ENCODE measurements at regions not wholly inside any gene's neighbourhood (a gene's known extent, or its start where the extent isn't known, plus 50 kb on each side); places are given as distances from the start of the nearest gene placed in this dataset.

GRCh38 chr19:29107831-29108230, 105.1 kb downstream of the UQCRFS1 start:
- no peak for DNase-seq
- intact Hi-C loops (cut with DNase I), result no loop called here
- Histone ChIP-seq H3K36me3 (no peaks in the 10 kb centered on the region), H3K27me3 (peaks cover 0 to 14% (median 5%) of the 10 kb centered on the region in 7 donors), H3K27ac (no peak overlapping the region), H3K4me3 (no peak overlapping the region), H3K9me3 (peaks cover 0 to 7% (median 0%) of the 10 kb centered on the region in 11 donors), H3K4me1 (no peaks in the 10 kb centered on the region)
- TF ChIP-seq CTCF (IDR thresholded peaks at IDR 0.05), result no peak
- WGBS, 2 donors, result 57 to 58% methylated on average over 6 of the region's 6 CpGs
- ATAC-seq, result no peak

- ATAC-seq (no peak), DNase-seq (no peak)
- peaks cover 0 to 12% (median 5%) of the 10 kb centered on the region in 7 donors for H3K27me3 ChIP-seq
- H3K36me3 ChIP-seq, result no peaks in the 10 kb centered on the region
- no peaks in the 10 kb centered on the region for H3K4me1 ChIP-seq
- no peak overlapping the region for H3K27ac ChIP-seq
- peaks cover 0 to 7% (median 0%) of the 10 kb centered on the region in 11 donors for H3K9me3 ChIP-seq
- no peak overlapping the region for H3K4me3 ChIP-seq
- intact Hi-C loops (cut with DNase I), result no loop called here
- WGBS, 2 donors, result 83 to 84% methylated on average over 7 of the region's 7 CpGs
- no peak for TF ChIP-seq CTCF (IDR thresholded peaks at IDR 0.05)
Observed at GRCh38 chr19:29106346-29106885, 106.5 kb downstream of the UQCRFS1 start.

- 62 to 63% methylated on average over 11 of the region's 11 CpGs for WGBS, 2 donors
- no peak overlapping the region for H3K27ac ChIP-seq
- no peaks in the 10 kb centered on the region for H3K36me3 ChIP-seq
- DNase-seq, result no peak
- no peak for TF ChIP-seq CTCF (IDR thresholded peaks at IDR 0.05)
- ATAC-seq, result no peak
- peaks cover 0 to 18% (median 5%) of the 10 kb centered on the region in 7 donors for H3K27me3 ChIP-seq
- H3K4me1 ChIP-seq, result no peaks in the 10 kb centered on the region
- intact Hi-C loops (cut with DNase I), result no loop called here
- H3K4me3 ChIP-seq, result no peak overlapping the region
- peaks cover 0 to 7% (median 0%) of the 10 kb centered on the region in 11 donors for H3K9me3 ChIP-seq
Observed at GRCh38 chr19:29105629-29106292, 107.2 kb downstream of the UQCRFS1 start.

GRCh38 chr19:29104605-29105241, 108.2 kb downstream of the UQCRFS1 start:
- Histone ChIP-seq H3K27ac (no peak overlapping the region), H3K27me3 (peaks cover 0 to 22% (median 9%) of the 10 kb centered on the region in 7 donors), H3K36me3 (no peaks in the 10 kb centered on the region), H3K4me1 (no peaks in the 10 kb centered on the region), H3K9me3 (peaks cover 0 to 12% (median 0%) of the 10 kb centered on the region in 11 donors), H3K4me3 (no peak overlapping the region)
- DNase-seq (no peak), ATAC-seq (no peak)
- intact Hi-C loops (cut with DNase I), result no loop called here
- WGBS, 2 donors, result 90 to 93% methylated on average over 10 of the region's 10 CpGs
- TF ChIP-seq CTCF (IDR thresholded peaks at IDR 0.05), result no peak

Measured in heart right ventricle (tissue), 16 donors.